ENCODE measurements at regions not wholly inside any gene's neighbourhood (a gene's known extent, or its start where the extent isn't known, plus 50 kb on each side); places are given as distances from the start of the nearest gene placed in this dataset.
"Not testable (repeated sequence)": the region's sequence is repeated elsewhere in the genome, so short reads cannot be mapped to it uniquely, and the experiment has no call there.

DNA sequence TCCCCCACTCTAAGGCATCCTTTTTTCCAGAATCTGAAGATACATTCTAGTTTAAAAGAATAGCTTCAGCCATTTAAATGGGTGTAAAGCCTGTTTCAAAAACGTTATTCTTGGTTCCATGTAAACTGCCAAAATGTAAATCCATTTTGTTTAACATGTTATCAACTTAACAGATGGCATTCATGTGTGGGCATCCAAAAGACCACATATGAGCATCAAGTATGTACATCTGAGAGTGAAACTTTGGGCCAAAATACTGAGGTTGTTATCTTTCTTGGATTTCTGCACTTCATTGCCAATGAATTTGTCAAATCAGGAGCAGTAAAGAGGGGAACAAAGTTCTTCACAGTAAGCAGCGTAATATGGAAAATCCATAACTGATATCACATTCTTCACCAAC is 395.4 kb downstream of the ZNF804A start:
- no peak for DNase-seq (ENCODE audit: low spot score)

DNA sequence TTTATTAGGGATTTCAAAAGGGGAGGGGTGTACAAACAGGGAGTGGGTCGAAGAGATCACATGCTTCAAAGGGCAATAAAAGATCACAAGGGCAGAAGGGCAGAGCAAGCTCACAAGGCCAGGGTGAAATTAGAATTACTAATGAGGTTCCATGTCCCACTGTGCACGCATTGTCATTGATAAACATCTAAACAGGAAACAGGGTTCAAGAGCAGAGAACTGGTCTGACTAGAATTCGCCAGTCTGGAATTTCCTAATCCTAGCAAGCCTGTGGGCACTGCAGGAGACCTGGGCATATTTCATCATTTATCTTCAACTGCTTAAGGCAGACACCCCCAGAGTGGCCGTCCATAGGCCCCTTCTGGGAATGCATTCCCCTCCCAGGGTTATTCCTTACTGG is 408.2 kb downstream of the ZNF804A start:
- no peak for DNase-seq (ENCODE audit: low spot score)

DNA sequence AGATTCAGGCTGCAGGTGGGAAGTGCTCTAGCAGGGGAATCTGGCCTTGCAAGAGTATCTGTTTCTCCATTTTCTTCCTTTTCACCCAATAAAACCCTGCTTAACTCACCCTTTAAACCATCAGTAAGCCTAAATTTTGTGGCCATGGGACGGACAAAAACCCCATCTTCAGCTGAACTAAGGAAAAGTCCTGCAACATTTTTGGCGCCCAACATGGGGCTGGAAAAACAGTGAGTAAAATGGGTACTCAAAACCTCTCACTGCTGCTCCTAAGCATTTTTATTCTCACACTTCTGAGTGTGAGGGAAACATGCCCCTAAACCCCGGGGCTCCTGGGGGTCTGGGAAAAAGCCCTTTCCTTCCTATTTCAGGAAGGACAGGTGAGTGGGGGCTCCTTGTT is 414.3 kb downstream of the ZNF804A start:
- no peak for DNase-seq (ENCODE audit: low spot score)

DNA sequence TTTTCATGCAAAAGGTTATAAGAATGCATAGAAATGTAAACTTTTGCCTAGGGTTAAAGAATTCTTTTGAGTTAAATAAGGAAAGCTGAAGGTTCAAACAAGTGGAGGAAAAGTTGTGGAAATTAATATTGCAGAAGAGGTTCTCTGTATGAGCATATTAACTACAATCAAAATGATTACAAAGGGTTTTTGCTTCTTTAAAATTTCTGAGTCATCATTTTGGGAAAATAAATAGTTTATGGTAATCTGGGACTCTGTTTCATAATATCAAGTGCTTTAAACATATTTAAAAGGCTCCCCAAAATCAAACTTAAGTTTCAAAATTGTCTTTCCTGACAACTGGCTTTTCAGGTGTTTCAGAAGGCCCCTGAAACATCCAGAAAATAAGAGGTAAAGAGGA is 415.7 kb downstream of the ZNF804A start:
- no peak for DNase-seq (ENCODE audit: low spot score)

DNA sequence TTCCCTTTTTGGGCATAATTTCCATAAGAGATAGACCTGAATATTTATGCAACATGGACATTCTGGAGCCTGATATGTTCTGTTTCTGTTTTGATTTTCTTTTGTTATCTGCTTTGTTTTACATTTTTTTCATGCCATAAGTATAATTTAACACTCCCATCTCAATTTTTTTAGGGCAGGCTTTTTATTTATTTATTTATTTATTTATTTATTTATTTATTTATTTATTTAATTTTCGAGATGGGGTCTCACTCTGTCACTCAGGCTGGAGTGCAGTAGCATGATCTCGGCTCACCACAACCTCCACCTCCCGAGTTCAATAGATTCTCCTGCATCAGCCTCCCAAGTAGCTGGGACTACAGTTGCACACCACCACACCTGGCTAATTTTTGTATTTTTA is 427.6 kb downstream of the ZNF804A start:
- DNase-seq (ENCODE audit: low spot score) = not testable (repeated sequence)

DNA sequence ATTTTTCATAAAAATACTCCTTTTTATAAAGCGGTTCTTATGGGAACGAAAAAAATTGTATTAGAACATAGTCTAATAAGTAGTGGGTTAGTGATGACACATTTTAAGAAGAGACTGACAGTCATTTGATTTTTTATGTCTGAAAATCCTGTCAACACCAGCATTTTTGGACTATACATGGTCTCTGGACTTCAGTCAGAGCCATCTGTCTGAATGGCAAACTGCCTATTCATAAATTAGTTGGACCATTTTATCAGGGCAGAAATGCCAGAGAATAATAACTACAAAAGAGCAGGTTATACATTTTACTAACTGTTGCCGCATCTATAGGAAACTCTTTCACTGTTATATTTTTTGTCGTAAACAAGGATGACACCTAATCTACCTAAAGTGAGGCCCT is 437.6 kb downstream of the ZNF804A start:
- no peak for DNase-seq (ENCODE audit: low spot score)

DNA sequence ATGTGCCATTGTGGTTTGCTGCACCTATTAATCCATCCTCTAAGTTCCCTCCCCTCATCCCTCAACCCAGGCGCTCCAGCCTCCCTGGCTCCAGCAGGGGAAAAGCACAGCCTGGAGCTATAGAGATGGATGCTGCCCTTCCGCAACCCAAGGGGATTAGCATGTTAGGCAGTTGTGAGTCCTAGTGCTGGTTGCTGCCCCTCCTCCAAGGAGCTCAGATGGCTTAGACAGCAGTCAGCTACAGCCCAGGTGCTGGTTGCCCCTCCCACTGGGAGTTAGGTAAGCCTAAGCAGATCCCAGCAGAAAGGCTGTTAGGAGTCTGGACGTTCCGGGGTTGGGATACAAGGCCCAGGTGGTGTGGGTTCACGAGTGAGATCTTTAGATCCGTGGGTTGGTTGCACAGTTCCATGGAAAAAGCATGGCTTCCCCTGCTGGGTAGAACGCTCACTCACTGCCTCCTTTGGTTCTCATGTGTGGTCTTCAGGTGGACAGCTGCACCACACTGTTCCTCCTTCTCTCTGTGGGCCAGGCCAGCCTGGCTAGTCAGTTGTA is 446.1 kb downstream of the ZNF804A start:
- no peak for DNase-seq (ENCODE audit: low spot score)

DNA sequence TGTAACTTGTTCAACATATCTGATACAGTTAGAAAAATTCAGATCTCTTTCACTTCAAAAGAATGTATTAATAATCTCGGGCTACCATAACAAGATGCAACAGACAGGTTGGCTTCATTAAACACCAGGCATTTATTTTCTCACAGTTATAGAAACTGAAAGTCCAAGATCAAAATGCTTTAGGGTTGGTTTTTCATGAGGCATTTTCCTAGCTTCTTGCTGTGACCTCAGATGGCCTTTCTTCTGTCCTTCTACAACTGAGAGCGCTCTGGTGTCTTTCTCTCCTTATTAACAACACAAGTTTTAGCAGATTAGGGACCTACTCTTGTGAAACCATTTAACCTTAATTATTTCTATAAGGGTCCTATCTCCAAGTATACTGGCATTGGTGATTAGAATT is 452.5 kb downstream of the ZNF804A start:
- no peak for DNase-seq (ENCODE audit: low spot score)

DNA sequence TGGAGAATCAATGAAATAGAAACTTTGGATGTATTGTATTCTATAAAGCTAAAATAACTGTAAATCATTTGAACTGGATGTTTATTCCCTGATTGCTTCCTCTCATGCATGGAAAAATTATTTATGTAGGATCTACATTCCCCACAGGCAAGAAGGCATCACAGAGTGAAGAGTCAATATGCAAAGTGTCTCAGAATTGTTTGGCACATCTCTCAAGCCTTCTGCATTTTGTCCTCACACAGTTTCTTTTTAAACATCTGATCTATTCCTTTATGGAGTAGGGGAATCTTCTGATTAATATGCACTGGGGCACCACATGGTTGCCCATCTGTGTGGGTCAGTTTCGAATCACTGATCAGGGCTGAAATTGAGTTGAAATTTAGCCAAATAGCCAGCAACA is 465.4 kb downstream of the ZNF804A start:
- no peak for DNase-seq (ENCODE audit: low spot score)

DNA sequence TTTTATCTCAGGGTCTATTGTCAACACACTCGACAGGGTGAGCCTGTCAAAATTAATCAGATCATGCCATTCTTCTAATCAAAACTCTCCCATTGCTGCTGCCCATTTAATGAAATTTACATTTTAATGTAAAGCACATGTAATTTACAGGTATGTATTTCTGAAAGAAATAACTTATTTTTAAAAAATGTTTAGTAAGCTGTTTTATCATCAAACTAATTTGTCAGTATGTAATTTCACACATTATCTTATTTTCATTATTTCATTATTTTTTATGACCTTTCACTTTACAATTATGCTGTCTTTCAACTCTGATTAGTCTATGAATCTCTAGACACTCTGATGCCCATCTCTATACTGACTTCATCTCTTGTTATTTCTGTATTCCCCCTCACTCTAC is 467.8 kb downstream of the ZNF804A start:
- no peak for DNase-seq (ENCODE audit: low spot score)

DNA sequence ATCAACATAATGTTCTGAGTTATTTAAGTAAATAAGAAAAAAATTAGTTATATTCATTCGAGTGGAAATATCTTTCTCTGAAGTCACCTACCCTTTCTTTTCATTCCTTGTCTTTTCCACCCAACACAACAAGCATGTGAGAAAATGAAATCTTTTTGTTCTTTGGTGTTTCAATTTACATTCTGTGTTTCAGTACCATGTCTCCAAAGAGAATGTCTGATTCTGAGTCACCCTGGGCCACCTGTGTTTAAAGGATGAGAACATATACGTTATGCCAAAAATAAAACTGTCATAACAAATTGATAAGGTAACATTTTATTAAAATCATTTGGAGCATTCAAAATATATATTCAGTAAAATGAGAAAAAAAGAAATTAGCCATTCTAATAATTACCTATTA is 470.8 kb downstream of the ZNF804A start:
- DNase-seq (ENCODE audit: low spot score) = no peak

DNA sequence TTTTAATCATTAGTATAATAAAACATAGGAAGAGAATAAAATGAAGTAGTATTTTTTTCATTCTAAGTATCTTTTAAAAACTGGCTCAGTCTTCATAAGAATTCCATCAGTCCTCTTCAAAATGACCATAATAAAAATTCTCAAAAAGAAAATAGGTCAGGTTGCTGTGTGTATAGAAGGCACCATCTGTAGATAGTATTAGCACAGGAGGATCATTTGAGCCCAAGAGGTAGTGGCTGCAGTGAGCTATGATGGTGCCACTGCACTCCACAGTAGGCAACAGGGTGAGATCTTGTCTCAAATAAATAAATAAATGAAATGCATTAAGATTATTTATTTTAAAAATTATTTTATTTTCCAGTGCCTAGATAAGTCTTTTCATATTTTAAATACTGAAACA is 475.8 kb downstream of the ZNF804A start:
- no peak for DNase-seq (ENCODE audit: low spot score)

DNA sequence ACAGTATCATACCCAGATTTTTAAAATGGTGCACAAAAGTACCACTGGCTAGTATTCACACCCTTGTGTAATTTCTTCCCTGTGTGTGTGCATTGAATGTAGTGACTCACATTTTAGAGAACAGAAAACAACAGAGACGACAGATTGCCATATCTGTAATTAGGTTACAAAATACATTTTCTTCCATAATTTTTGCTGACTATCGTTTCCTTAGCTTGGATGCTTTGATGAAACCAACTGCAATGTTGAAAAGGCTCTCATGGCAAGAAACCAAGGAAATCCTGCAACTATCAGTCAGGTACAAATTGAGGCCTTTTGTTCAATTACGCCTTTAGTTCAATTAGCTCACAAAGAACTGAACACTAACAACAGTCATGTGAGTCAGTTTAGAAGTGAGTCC is 484.4 kb downstream of the ZNF804A start:
- no peak for DNase-seq (ENCODE audit: low spot score)

DNA sequence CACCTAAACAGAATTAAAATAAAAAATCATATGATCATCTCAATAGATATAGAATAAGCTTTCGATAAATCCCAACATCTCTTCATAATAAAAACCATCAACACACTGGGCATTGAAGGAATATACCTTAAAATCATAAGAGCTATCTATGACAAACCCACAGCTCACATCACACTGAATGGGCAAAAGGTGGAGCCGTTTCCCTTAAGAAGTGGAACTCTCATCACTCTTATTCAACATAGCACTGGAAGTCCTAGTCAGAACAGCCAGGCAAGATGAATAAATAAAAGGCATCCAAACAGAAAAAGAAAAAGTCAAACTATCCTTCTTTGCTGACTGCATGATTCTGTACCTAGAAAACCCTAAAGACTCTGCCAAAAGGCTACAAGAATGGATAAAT is 510.3 kb downstream of the ZNF804A start:
- DNase-seq (ENCODE audit: low spot score) = no peak

DNA sequence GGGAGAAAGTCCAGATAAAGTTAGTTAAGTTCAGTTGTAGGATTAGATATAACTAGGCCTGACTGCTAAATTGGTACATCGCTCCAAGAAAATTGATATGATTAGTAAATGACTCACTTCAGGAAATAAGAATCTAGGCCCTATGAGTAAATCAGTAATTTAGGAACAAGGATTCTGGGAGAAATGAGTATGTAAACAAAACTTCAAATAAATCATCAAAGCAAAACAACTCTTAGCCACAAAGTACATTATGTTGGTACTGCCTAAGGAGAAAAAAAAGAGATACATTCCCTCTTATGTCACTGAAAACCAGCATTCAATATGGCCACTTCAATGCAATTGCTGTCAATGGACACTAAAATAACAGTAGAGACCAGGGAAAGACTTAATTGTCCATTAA is 529.1 kb downstream of the ZNF804A start:
- no peak for DNase-seq (ENCODE audit: low spot score)

DNA sequence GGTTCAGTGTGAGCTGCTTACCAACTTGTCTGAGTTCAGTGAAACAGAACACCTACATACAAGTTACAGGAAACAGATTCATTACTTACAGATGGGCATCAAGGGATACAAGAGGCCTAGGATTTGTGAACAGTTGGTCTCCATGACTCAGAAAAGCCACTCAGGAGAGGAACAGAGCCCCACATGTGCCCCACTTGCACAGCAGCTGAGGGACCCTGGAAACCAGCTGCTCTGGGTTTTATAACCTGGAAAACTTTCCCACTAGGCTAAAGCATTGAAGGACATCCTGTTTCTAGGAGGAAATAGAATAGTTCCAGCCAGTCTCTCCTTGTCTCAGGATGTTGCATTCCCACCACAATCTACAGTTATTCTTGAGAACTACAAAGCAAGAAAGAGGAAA is 530.0 kb downstream of the ZNF804A start:
- DNase-seq (ENCODE audit: low spot score) = no peak

DNA sequence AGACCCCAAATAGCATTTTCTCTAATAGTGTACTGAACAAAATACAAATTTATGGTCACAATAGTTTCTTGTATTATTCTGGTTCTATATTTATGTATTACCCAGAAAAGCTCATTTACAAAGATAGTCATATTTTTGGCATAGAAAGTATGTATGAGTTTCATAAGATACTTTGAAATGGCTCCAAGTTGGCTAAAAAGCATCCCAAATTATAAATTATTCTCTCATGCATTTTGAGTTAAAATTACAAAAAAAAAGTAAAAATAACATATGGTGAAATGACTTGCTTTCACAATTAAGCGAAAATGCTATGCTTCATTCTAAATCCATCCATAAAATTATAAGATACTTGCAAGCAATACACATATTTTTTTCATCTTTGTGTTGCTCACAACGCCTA is 530.7 kb downstream of the ZNF804A start:
- DNase-seq (ENCODE audit: low spot score) = no peak

DNA sequence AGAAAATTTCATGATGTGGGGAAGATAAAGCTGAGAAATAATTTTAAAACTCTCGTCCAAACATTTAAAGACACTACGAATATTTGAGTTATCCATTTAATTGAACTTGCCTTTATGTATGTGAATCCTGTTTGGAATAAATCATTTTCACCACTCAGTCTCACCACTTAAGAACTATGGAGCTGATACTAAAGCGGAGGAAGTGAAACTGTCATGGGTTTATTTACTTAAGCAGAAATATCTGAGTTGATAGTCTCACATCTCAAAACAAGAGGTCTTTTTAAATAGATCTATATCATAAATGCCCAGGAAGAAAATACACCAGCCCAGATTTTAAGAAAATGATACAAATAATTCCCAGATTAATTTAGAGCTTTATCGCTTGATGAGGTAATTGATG is 532.4 kb downstream of the ZNF804A start:
- DNase-seq (ENCODE audit: low spot score) = no peak

DNA sequence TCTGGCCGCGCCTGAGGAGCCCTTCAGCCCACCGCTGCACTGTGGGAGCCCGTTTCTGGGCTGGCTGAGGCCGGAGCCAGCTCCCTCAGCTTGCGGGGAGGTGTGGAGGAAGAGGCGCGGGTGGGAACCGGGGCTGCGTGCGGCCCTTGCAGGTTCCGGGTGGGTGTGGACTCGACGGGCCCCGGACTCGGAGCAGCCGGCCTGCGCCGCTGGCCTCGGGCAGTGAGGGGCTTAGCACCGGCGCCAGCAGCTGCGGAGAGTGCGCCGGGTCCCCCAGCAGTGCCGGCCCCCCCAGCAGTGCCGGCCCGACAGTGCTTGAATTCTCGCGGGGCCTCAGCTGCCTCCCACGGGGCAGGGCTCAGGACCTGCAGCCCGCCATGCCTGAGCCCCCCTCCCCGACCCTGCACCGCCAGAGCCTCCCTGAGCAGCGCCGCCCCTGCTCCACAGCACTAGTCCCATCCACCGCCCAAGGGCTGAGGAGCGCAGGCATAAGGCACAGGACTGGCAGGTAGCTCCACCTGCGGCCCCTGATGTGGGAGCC is 534.2 kb downstream of the ZNF804A start:
- DNase-seq (ENCODE audit: low spot score) = no peak

DNA sequence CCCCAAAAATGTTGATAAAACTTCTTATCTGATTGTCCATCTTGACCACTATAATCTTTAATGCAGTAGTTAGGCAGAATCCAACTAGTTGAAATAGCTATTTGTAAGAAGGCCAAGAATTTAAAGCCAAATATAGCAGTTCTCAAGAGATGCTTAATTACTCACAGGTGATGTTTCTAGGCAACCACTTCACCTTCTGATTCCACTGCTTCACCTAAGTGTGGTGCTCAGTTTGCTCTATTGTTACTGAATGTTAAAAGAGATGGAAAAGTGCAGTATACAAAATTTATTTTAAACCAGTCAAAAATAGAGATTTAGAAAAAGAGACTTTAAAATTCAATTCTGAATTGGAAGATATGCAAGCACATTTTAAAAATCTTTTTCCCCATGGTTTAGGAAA is 539.4 kb downstream of the ZNF804A start:
- no peak for DNase-seq (ENCODE audit: low spot score)

DNA sequence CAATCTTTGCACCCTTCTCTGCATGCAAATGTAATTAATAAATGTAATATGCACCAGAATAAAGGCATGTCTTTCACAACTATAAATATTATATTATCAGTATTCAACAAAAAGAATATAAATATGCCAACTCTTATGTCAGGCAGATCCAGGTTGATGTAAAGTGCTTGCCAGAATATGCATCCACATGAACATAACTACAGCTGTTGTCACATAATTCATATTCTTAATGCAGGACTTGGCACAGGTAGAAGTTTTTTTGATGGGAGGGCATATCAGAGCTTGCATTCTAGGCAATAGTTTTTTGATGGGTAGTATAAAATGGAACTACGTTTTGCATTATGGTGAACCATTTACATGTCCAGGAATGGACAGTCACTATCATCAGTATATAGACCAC is 544.3 kb downstream of the ZNF804A start:
- DNase-seq (ENCODE audit: low spot score) = no peak

DNA sequence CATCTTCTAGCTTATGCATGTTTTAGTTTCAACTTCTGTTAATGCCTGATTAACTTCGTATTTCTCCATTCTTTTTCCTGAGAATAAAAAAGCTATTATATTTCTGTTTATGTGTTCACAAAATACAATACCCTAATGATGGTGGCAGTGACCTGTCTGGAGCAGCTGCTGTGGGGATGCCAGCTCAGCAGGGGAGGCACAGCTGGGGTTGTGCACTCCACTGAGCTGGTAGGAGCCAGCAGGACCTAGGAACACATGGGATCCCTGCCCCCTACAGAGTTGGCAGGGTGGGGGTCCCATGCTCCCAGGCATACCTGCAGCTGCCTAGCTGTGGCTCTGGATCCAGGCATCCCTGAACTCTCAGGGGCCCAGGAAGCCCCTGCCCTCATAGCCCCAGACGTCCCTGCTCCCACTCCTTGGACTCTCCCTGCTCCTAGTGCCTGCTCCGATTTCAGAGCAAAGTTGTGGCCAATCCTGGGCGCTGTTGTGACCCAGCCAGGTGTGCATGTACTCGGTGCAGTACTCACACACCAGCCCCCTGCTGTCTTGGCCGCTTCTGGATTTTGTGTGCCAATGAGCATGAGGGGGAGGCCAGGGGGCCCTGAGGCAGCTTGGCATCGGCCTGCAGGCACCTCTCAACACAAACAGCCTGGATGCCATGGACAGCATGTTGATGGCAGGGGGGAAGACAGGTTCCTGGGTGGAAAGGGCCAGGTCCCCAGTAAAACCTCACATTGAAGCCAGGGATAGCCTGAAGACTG is 546.0 kb downstream of the ZNF804A start:
- DNase-seq (ENCODE audit: low spot score) = no peak

DNA sequence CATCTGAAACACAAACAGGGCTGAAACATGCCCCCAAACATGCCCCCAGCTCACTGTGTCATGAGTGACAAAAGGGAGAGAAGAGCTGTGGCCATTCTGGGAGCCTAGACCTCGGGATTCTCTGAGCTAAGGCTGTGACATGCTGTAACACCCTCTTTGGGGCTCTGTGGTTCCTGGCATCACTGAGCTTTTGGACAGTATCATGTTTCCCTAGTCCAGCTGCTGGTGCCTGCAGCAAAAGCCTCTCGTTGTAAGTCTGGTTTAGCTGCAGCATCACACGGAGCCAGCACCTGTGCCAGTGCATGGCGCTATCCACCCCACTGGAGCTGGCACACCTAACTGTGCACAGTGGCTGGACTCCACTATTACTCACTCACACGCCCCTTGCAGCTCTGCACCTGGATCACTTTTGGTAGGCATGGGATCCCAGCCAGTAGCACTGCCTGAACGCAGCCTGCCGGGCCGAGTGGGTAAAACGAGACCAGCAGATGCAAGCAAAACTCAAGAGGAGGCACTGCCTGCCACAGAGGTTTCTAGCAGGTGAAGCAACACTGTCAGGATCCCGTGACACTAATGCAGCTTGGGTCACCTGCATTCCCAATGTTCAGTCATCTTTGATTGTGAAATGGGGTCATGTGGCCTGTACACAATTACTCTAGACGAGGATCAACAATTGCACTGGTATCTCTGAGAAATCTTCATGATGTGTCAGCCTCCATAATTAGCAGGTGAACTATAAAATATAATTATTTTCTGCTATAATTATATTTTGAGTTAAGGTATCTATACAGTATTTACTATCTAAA is 547.2 kb downstream of the ZNF804A start:
- no peak for DNase-seq (ENCODE audit: low spot score)
